Smooth muscle cell (in vitro differentiated cells): ENCODE measurements at regions not wholly inside any gene's neighbourhood (a gene's known extent, or its start where the extent isn't known, plus 50 kb on each side); places are given as distances from the start of the nearest gene placed in this dataset.

Experiments
- DNase-seq: peaks from one replicate; lab custom pipeline; 2025; ENCODE audit not compliant: unreplicated experiment; lab: John Stamatoyannopoulos, UW
- H2AFZ ChIP-seq: fragments of 200-600 bp; sonication (generic); 2 replicates; pipeline ENCODE4 v1.6.0; 2016; ENCODE audit warnings: antibody characterized with exemption, low read depth, mild to moderate bottlenecking
- H3F3A ChIP-seq: fragments of 200-600 bp; sonication (generic); 2 replicates; pipeline ENCODE4 v1.6.0; 2017; ENCODE audit warnings: antibody characterized with exemption, low read depth
- H3K27ac ChIP-seq: fragments of 200-600 bp; sonication (generic); 2 replicates; pipeline ENCODE4 v1.5.1; 2016; ENCODE audit warnings: low read depth, mild to moderate bottlenecking
- H3K27me3 ChIP-seq: fragments of 200-600 bp; sonication (generic); 2 replicates; pipeline ENCODE4 v1.6.1; 2016; ENCODE audit warnings: low read depth, mild to moderate bottlenecking
- H3K36me3 ChIP-seq: fragments of 200-600 bp; sonication (generic); 2 replicates; pipeline ENCODE4 v1.5.1; 2016; ENCODE audit warnings: low read depth
- H3K4me1 ChIP-seq: fragments of 200-600 bp; sonication (generic); 2 replicates; pipeline ENCODE4 v1.5.1; 2016; ENCODE audit warnings: low read depth
- H3K4me2 ChIP-seq: fragments of 200-600 bp; sonication (generic); 2 replicates; pipeline ENCODE4 v1.6.0; 2016; ENCODE audit warnings: mild to moderate bottlenecking
- H3K4me3 ChIP-seq: fragments of 200-600 bp; sonication (generic); 2 replicates; pipeline ENCODE4 v1.5.1; 2016; ENCODE audit warnings: mild to moderate bottlenecking
- H3K79me2 ChIP-seq: fragments of 200-600 bp; sonication (generic); 2 replicates; pipeline ENCODE4 v1.6.0; 2016; ENCODE audit warnings: low read depth, mild to moderate bottlenecking
- H3K9ac ChIP-seq: fragments of 200-600 bp; sonication (generic); 2 replicates; pipeline ENCODE4 v1.6.0; 2016; ENCODE audit warnings: low read depth
- H3K9me3 ChIP-seq: fragments of 200-600 bp; sonication (generic); replicated peaks from 2 replicates; pipeline ENCODE4 v1.5.1; 2016; ENCODE audit warnings: low read depth
- H4K20me1 ChIP-seq: fragments of 200-600 bp; sonication (generic); 2 replicates; pipeline ENCODE4 v1.6.0; 2016; ENCODE audit warnings: low read depth
- CTCF ChIP-seq: fragments of 200-600 bp; sonication (generic); IDR thresholded peaks from 2 replicates; pipeline ENCODE4 v1.5.1; 2017; ENCODE audit warnings: borderline replicate concordance, mild to moderate bottlenecking, antibody characterized with exemption; ENCODE audit not compliant: insufficient read depth, poor library complexity, severe bottlenecking
- WGBS: methylation state at CpG from one replicate; pipeline ENCODE4 v1.1.7; 2016; ENCODE audit warnings: low lambda C conversion rate; 5-methylcytosine and 5-hydroxymethylcytosine counted together

GRCh38 chr5:66517351-66517750, 78.8 kb upstream of the MAST4 start:
- H3K9ac ChIP-seq: no peak overlapping the region
- WGBS: 90% methylated on average over 2 of the region's 2 CpGs
- H4K20me1 ChIP-seq: no peaks in the 10 kb centered on the region
- TF ChIP-seq CTCF: no peak
- no peaks in the 10 kb centered on the region for H3K79me2 ChIP-seq
- DNase-seq: no peak
- no peak overlapping the region for H3K4me3 ChIP-seq
- no peak overlapping the region for H2AFZ ChIP-seq
- H3F3A ChIP-seq: no peaks in the 10 kb centered on the region
- no peak overlapping the region for H3K27ac ChIP-seq
- peaks cover 7% of the 10 kb centered on the region for H3K4me1 ChIP-seq
- no peaks in the 10 kb centered on the region for H3K27me3 ChIP-seq
- no peak overlapping the region for H3K4me2 ChIP-seq
- no peaks in the 10 kb centered on the region for H3K36me3 ChIP-seq
- H3K9me3 ChIP-seq: no peaks in the 10 kb centered on the region

GRCh38 chr5:66518052-66518451, 78.1 kb upstream of the MAST4 start:
- 90% methylated on average over 3 of the region's 3 CpGs for WGBS
- TF ChIP-seq CTCF: no peak
- Histone ChIP-seq H3K4me2 (no peak overlapping the region), H3K27ac (peak overlapping the region; percentile 62), H3K4me1 (peaks cover 7% of the 10 kb centered on the region), H3K4me3 (no peak overlapping the region), H3K36me3 (no peaks in the 10 kb centered on the region), H3K27me3 (no peaks in the 10 kb centered on the region), H3F3A (no peaks in the 10 kb centered on the region), H3K79me2 (no peaks in the 10 kb centered on the region), H4K20me1 (no peaks in the 10 kb centered on the region), H3K9ac (no peak overlapping the region), H3K9me3 (no peaks in the 10 kb centered on the region), H2AFZ (no peak overlapping the region)
- no peak for DNase-seq

- H3K4me2 ChIP-seq: no peak overlapping the region
- no peak overlapping the region for H2AFZ ChIP-seq
- H3K4me3 ChIP-seq: no peak overlapping the region
- no peak overlapping the region for H3K9ac ChIP-seq
- no peak for DNase-seq
- no peaks in the 10 kb centered on the region for H4K20me1 ChIP-seq
- H3K79me2 ChIP-seq: no peaks in the 10 kb centered on the region
- peaks cover 7% of the 10 kb centered on the region for H3K4me1 ChIP-seq
- peak overlapping the region; percentile 62 for H3K27ac ChIP-seq
- TF ChIP-seq CTCF: no peak
- H3K9me3 ChIP-seq: no peaks in the 10 kb centered on the region
- 71% methylated on average over 4 of the region's 4 CpGs for WGBS
- no peaks in the 10 kb centered on the region for H3K36me3 ChIP-seq
- H3K27me3 ChIP-seq: no peaks in the 10 kb centered on the region
- no peaks in the 10 kb centered on the region for H3F3A ChIP-seq
Observed at GRCh38 chr5:66518753-66519152, 77.4 kb upstream of the MAST4 start.

- H3K9ac ChIP-seq: no peak overlapping the region
- H3K4me3 ChIP-seq: no peak overlapping the region
- H3K79me2 ChIP-seq: no peaks in the 10 kb centered on the region
- 76% methylated on average over 1 of the region's 1 CpG for WGBS
- H3F3A ChIP-seq: no peaks in the 10 kb centered on the region
- no peaks in the 10 kb centered on the region for H3K9me3 ChIP-seq
- H4K20me1 ChIP-seq: no peaks in the 10 kb centered on the region
- H3K27ac ChIP-seq: peak overlapping the region; percentile 62
- DNase-seq: no peak
- peaks cover 7% of the 10 kb centered on the region for H3K4me1 ChIP-seq
- H3K4me2 ChIP-seq: no peak overlapping the region
- H3K27me3 ChIP-seq: no peaks in the 10 kb centered on the region
- no peak for TF ChIP-seq CTCF
- H3K36me3 ChIP-seq: no peaks in the 10 kb centered on the region
- no peak overlapping the region for H2AFZ ChIP-seq
Observed at GRCh38 chr5:66519626-66520025, 76.6 kb upstream of the MAST4 start.
